ENCODE measurements at regions not wholly inside any gene's neighbourhood (a gene's known extent, or its start where the extent isn't known, plus 50 kb on each side); places are given as distances from the start of the nearest gene placed in this dataset.

DNA sequence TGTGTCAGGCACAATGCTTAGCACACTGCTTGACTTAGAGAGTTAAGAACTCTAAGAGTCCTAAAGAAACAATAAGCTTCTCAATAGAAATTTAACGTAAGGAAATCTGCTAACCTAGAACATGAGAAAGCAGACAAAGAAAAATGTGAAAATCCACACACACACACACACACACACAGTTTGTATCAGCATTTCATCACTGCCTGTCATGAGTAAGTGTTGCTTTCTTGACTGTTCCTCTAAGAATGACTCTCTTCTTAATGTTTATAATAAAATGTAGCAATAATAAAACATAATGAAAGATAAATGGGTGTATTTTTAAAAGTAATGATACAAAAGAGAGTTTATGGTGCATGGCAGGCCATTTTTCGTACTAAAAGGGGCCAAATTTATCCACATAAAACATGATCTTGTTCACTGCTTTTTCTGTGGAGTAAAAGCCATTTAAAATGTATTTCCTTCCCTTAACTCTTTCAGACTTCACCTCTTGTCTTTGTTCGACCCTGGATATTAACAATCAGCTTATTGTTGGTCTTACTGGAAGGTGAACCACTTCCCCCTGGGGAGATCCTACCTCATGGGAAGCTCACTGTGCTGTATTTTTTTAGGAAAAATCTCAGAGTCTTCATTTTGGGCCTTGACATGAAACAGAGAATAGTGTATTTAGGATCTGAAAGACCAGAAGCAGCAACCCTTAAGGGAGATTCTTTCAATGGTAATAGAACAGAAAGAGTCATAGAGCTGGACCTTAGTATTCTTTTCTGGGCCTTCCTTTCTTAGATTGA, 107.3 kb upstream of the ANKRD55 start:
- TF ChIP-seq, protein P1, sequence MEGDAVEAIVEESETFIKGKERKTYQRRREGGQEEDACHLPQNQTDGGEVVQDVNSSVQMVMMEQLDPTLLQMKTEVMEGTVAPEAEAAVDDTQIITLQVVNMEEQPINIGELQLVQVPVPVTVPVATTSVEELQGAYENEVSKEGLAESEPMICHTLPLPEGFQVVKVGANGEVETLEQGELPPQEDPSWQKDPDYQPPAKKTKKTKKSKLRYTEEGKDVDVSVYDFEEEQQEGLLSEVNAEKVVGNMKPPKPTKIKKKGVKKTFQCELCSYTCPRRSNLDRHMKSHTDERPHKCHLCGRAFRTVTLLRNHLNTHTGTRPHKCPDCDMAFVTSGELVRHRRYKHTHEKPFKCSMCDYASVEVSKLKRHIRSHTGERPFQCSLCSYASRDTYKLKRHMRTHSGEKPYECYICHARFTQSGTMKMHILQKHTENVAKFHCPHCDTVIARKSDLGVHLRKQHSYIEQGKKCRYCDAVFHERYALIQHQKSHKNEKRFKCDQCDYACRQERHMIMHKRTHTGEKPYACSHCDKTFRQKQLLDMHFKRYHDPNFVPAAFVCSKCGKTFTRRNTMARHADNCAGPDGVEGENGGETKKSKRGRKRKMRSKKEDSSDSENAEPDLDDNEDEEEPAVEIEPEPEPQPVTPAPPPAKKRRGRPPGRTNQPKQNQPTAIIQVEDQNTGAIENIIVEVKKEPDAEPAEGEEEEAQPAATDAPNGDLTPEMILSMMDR (IDR thresholded peaks at IDR 0.05) = no peak
- Mint-ChIP-seq H3K27ac (no peak overlapping the region), H3K4me1 (peaks cover 8% of the 10 kb centered on the region), H3K4me3 (no peak overlapping the region), H3K36me3 (peaks cover 1 to 5% of the 10 kb centered on the region in 2 donors), H3K27me3 (ENCODE audit: low read depth in 3 of 3) (peaks cover 0 to 3% (median 1%) of the 10 kb centered on the region in 3 donors), H3K9me3 (peaks cover 8 to 27% (median 14%) of the 10 kb centered on the region in 7 donors)
- H3K4me1 ChIP-seq (ENCODE audit: control insufficient read depth in 1 of 2, insufficient read depth in 2 of 2, low read length in 2 of 2) = no peaks in the 10 kb centered on the region
- no peaks in the 10 kb centered on the region for H3K36me3 ChIP-seq (replicated peaks in 1 of 2; ENCODE audit: control insufficient read depth in 1 of 2, insufficient read depth in 2 of 2, low read length in 2 of 2)
- H3K27ac ChIP-seq (ENCODE audit: low read depth in 1 of 2, low read length in 2 of 2) = no peak overlapping the region
- no CpG with 5 or more reads among the region's 3 CpGs for WGBS (ENCODE audit: insufficient coverage)
- no peak overlapping the region for H2AFZ ChIP-seq (ENCODE audit: insufficient read depth, low read depth, low read length, poor library complexity, severe bottlenecking)
- H3K4me2 ChIP-seq (replicated peaks; ENCODE audit: extremely low read depth, low read length, poor library complexity, severe bottlenecking) = no peak overlapping the region
- H4K20me1 ChIP-seq (ENCODE audit: insufficient read depth, low read length) = no peaks in the 10 kb centered on the region
- H3K79me2 ChIP-seq (ENCODE audit: insufficient read depth, low read length) = no peaks in the 10 kb centered on the region
- H3K4me3 ChIP-seq (replicated peaks in 1 of 3; ENCODE audit: low read depth in 2 of 3, low read length in 3 of 3) = no peak overlapping the region
- peaks cover 2 to 9% of the 10 kb centered on the region in 2 donors for H3K9me3 ChIP-seq (replicated peaks in 1 of 2; ENCODE audit: control insufficient read depth in 1 of 2, insufficient read depth in 1 of 2, low read length in 2 of 2)
- intact Hi-C loops (cut with micrococcal nuclease) = no loop called here
- DNase-seq = no peak
- no peak overlapping the region for H3K9ac ChIP-seq (ENCODE audit: insufficient read depth, low read length, poor library complexity, severe bottlenecking)
- H3K27me3 ChIP-seq (ENCODE audit: control insufficient read depth in 2 of 2, insufficient read depth in 2 of 2, low read length in 2 of 2) = no peaks in the 10 kb centered on the region

DNA sequence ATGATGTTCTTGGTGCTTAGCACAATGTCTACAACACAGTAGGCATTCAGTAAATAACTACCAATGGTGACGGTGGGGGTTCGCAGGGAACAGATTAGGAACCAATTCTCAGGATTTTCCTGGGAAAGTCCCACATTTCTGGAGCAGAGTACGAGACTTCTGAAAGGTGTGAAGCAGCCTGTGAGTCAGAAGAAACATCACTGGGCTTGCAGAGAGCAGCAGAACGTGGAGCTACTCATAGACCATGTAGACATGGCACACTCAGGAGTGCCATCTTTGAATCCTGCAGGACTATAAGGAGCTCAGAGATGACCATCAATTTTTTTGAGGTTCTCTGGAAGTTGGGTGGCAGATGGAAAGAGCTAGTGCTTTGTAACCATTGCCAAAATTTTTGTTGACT, 106.6 kb upstream of the ANKRD55 start:
- H3K9ac ChIP-seq (ENCODE audit: insufficient read depth, low read length, poor library complexity, severe bottlenecking) = no peak overlapping the region
- no peak overlapping the region for H3K4me3 ChIP-seq (replicated peaks in 1 of 3; ENCODE audit: low read depth in 2 of 3, low read length in 3 of 3)
- no peak overlapping the region for H3K27ac ChIP-seq (ENCODE audit: low read depth in 1 of 2, low read length in 2 of 2)
- TF ChIP-seq, protein P1 (IDR thresholded peaks at IDR 0.05) = no peak
- Mint-ChIP-seq H3K9me3 (peaks cover 13 to 31% (median 20%) of the 10 kb centered on the region in 7 donors), H3K4me1 (peaks cover 8% of the 10 kb centered on the region), H3K36me3 (peaks cover 3 to 8% of the 10 kb centered on the region in 2 donors), H3K27ac (no peak overlapping the region), H3K4me3 (no peak overlapping the region), H3K27me3 (ENCODE audit: low read depth in 3 of 3) (peaks cover 0 to 3% (median 1%) of the 10 kb centered on the region in 3 donors)
- H2AFZ ChIP-seq (ENCODE audit: insufficient read depth, low read depth, low read length, poor library complexity, severe bottlenecking) = no peak overlapping the region
- H3K27me3 ChIP-seq (ENCODE audit: control insufficient read depth in 2 of 2, insufficient read depth in 2 of 2, low read length in 2 of 2) = no peaks in the 10 kb centered on the region
- H4K20me1 ChIP-seq (ENCODE audit: insufficient read depth, low read length) = no peaks in the 10 kb centered on the region
- peaks cover 8 to 16% of the 10 kb centered on the region in 2 donors for H3K9me3 ChIP-seq (replicated peaks in 1 of 2; ENCODE audit: control insufficient read depth in 1 of 2, insufficient read depth in 1 of 2, low read length in 2 of 2)
- intact Hi-C loops (cut with micrococcal nuclease) = no loop called here
- no peak for DNase-seq
- H3K4me2 ChIP-seq (replicated peaks; ENCODE audit: extremely low read depth, low read length, poor library complexity, severe bottlenecking) = no peak overlapping the region
- 99% methylated on average over 4 of the region's 4 CpGs for WGBS (ENCODE audit: insufficient coverage)
- H3K4me1 ChIP-seq (ENCODE audit: control insufficient read depth in 1 of 2, insufficient read depth in 2 of 2, low read length in 2 of 2) = no peaks in the 10 kb centered on the region
- H3K79me2 ChIP-seq (ENCODE audit: insufficient read depth, low read length) = no peaks in the 10 kb centered on the region
- H3K36me3 ChIP-seq (replicated peaks in 1 of 2; ENCODE audit: control insufficient read depth in 1 of 2, insufficient read depth in 2 of 2, low read length in 2 of 2) = no peaks in the 10 kb centered on the region
